Thoracic aorta (tissue), 2 donors: ENCODE measurements at regions not wholly inside any gene's neighbourhood (a gene's known extent, or its start where the extent isn't known, plus 50 kb on each side); places are given as distances from the start of the nearest gene placed in this dataset.

Experiments
- ATAC-seq: fragments of 150-250 bp; one replicate; pipeline ENCODE4 v1.8.0; 2017; ENCODE audit warnings: low read depth; ENCODE audit not compliant: insufficient number of reproducible peaks, low FRiP score
- DNase-seq: peaks from one replicate; pipeline ENCODE4 v3.0.0-alpha.2; 2020; ENCODE audit warnings: low spot score
- H3K27ac ChIP-seq, 2 donors: fragments of 200-600 bp; sonication (generic); 1 replicate in 1 of 2; 2 replicates in 1 of 2; pipeline ENCODE4 v1.5.1; 2016; ENCODE audit warnings: mild to moderate bottlenecking in 2 of 2, moderate library complexity in 2 of 2
- H3K27me3 ChIP-seq: fragments of 200-600 bp; sonication (generic); replicated peaks from 2 replicates; pipeline ENCODE4 v1.6.0; 2016; ENCODE audit warnings: mild to moderate bottlenecking; ENCODE audit not compliant: insufficient read depth
- H3K36me3 ChIP-seq: fragments of 200-600 bp; sonication (generic); one replicate; pipeline ENCODE4 v1.5.1; 2016
- H3K4me1 ChIP-seq, 2 donors: fragments of 200-600 bp; sonication (generic); 1 replicate in 1 of 2; 2 replicates in 1 of 2; pipeline versions ENCODE4 v1.5.1 to v1.6.0; 2016; ENCODE audit warnings: low read depth in 2 of 2, mild to moderate bottlenecking in 1 of 2; ENCODE audit not compliant: control insufficient read depth in 1 of 2
- H3K4me3 ChIP-seq: fragments of 200-600 bp; sonication (generic); 2 replicates; pipeline ENCODE4 v1.5.1; 2016; ENCODE audit warnings: mild to moderate bottlenecking
- H3K9me3 ChIP-seq: fragments of 200-600 bp; sonication (generic); 2 replicates; pipeline ENCODE4 v1.5.1; 2016
- TF ChIP-seq, protein P1 (sequence below): fragments of 200-600 bp; sonication (generic); IDR thresholded peaks from one replicate; pipeline ENCODE4 v1.5.1; 2019; ENCODE audit warnings: antibody characterized with exemption

DNA sequence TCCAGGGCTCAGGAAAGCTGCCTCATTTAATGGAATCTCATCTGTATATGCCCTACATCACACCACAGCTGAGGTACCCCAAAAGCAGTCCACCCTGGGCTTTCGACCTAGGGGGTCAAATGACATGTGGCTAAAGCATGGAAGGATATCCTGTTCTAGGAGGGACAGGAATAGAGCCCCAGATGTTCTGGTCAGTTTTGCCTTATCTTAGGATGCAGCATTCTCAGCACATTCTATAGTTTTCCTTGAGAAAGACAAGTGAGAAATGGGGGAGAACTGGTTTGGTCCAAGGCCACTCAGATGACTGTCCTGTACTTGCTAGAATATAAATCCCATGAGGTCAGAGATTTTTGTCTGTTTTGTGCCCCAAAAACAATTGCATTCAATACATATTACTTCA is 688.0 kb upstream of the ZEB2 start:
- H3K4me3 ChIP-seq, result no peak overlapping the region
- H3K36me3 ChIP-seq, result no peaks in the 10 kb centered on the region
- ATAC-seq, result no peak
- H3K27me3 ChIP-seq, result no peaks in the 10 kb centered on the region
- no peaks in the 10 kb centered on the region for H3K9me3 ChIP-seq
- TF ChIP-seq, protein P1, sequence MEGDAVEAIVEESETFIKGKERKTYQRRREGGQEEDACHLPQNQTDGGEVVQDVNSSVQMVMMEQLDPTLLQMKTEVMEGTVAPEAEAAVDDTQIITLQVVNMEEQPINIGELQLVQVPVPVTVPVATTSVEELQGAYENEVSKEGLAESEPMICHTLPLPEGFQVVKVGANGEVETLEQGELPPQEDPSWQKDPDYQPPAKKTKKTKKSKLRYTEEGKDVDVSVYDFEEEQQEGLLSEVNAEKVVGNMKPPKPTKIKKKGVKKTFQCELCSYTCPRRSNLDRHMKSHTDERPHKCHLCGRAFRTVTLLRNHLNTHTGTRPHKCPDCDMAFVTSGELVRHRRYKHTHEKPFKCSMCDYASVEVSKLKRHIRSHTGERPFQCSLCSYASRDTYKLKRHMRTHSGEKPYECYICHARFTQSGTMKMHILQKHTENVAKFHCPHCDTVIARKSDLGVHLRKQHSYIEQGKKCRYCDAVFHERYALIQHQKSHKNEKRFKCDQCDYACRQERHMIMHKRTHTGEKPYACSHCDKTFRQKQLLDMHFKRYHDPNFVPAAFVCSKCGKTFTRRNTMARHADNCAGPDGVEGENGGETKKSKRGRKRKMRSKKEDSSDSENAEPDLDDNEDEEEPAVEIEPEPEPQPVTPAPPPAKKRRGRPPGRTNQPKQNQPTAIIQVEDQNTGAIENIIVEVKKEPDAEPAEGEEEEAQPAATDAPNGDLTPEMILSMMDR, result no peak
- no peak overlapping the region for H3K27ac ChIP-seq
- H3K4me1 ChIP-seq, result no peaks in the 10 kb centered on the region
- DNase-seq, result no peak

DNA sequence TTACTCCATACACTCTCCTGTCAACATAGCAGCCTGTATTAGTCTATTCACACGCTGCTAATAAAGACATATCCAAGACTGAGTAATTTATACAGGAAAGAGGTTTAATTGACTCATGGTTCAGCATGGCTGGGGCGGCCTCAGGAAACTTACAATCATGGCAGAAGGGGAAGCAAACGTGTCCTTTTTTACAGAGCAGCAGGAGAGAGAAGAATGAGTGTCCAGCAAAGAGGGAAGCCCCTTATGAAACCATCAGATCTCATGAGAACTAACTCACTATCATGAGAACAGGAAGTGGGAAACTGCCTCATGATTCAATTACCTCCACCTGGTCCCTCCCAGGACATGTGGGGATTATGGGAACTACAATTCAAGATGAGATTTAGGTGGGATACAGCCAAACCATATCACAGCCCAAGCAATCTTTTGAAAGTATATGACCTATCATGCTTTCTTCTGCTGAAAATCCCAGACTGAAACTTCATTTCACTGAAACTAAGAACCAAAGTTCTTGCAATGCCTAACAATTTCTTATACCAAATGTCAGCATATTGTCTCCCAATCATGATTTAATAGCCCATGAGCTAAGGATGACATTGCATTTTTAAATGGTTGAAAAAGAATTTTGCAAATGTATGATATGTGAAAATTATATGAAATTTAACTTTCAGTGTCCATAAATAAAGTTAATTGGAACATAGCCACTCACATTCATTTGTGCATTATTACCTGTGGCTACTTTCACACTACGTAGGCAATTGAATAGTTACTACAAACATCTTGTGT is 686.8 kb upstream of the ZEB2 start:
- no peak for ATAC-seq
- Histone ChIP-seq H3K4me3 (no peak overlapping the region), H3K9me3 (no peaks in the 10 kb centered on the region), H3K4me1 (no peaks in the 10 kb centered on the region), H3K27ac (no peak overlapping the region), H3K36me3 (no peaks in the 10 kb centered on the region), H3K27me3 (no peaks in the 10 kb centered on the region)
- TF ChIP-seq, protein P1, result no peak
- DNase-seq, result no peak

DNA sequence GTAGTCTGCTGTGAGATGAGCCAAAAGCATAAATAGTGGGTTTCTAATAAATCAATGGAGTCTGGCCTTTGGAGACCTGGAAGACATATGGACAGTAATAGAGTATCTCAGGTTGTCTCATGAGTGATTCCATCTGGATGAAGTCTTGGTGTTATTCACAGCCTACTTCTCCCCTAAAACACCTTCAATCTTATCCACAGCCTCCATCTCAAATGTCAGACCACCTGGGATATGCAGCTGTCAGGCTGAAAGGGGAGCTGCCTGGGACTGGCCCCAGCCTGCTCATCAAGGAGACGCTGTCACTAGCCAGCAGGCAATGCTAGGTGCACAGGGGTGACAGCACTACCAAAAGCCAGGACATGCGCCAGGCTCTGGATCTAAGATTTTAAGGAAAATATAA is 684.0 kb upstream of the ZEB2 start:
- no peaks in the 10 kb centered on the region for H3K36me3 ChIP-seq
- H3K27ac ChIP-seq, result no peak overlapping the region
- no peaks in the 10 kb centered on the region for H3K9me3 ChIP-seq
- ATAC-seq, result no peak
- no peak for DNase-seq
- H3K4me1 ChIP-seq, result no peaks in the 10 kb centered on the region
- no peak overlapping the region for H3K4me3 ChIP-seq
- TF ChIP-seq, protein P1, result no peak
- H3K27me3 ChIP-seq, result no peaks in the 10 kb centered on the region

DNA sequence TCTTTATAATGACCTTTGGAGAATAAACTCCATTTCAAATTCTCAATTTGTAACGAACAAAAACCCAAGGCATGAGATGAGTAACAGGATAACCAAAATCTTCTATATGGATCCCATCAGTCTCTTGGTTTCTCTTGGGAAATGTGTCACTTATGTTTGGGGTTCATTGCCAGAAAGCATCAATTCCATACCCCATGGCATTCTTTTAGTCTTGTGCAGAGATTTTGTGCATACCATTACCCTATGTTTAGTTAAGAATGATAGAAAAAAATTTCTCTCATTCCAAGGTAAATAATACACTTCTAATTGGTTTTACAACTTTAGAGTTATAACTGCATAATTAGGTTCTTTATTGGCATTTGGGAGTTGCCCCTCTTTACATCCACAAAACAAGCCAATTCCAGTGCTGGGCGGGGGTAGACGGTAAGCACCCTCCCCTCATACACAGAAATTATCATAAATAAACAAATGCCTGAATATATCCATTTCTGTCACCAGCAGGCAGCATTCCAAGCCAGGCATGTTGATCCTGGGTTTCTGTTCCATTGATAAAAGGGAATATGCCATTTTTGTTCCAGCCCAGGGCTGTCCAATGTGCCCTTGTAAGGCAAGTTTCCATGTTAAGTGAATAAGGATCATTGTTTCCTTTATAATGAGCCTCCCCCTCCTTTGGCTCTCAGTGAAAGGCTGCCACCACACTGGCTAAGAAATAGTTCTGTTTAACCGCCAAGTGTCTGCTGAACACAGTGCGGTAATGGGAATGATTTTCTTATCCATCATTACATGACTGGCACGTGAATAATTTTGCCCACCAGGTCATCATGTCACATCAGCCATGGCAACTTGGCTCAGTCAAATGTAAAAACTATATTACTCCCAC is 680.1 kb upstream of the ZEB2 start:
- Histone ChIP-seq H3K36me3 (no peaks in the 10 kb centered on the region), H3K27me3 (no peaks in the 10 kb centered on the region), H3K4me3 (no peak overlapping the region), H3K27ac (no peak overlapping the region), H3K9me3 (no peaks in the 10 kb centered on the region), H3K4me1 (peaks cover 4% of the 10 kb centered on the region in 2 donors)
- no peak for ATAC-seq
- TF ChIP-seq, protein P1, result no peak
- no peak for DNase-seq

DNA sequence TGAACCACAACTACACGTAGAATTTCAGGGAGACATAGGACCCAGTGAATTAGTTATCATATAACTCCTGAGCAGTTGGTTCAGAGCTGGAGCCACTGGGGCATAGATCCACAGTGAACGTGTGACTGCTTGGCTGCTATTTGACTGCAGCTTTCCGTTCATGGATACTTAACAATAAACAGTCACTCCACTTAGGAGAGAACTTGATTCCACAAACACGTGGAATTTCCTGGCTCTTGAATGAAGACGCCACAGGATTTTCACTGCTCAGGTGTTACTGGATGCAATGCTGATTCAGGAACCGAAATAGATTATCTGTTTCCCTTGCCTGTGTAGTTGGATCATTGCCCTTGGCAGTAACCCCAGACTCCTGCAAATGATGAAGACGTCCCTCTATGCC is 679.1 kb upstream of the ZEB2 start:
- TF ChIP-seq, protein P1, result no peak
- ATAC-seq, result no peak
- H3K9me3 ChIP-seq, result no peaks in the 10 kb centered on the region
- no peaks in the 10 kb centered on the region for H3K36me3 ChIP-seq
- peaks cover 4% of the 10 kb centered on the region in 2 donors for H3K4me1 ChIP-seq
- no peaks in the 10 kb centered on the region for H3K27me3 ChIP-seq
- no peak overlapping the region for H3K4me3 ChIP-seq
- no peak overlapping the region for H3K27ac ChIP-seq
- no peak for DNase-seq
